ENCODE measurements at regions not wholly inside any gene's neighbourhood (a gene's known extent, or its start where the extent isn't known, plus 50 kb on each side); places are given as distances from the start of the nearest gene placed in this dataset.

DNA sequence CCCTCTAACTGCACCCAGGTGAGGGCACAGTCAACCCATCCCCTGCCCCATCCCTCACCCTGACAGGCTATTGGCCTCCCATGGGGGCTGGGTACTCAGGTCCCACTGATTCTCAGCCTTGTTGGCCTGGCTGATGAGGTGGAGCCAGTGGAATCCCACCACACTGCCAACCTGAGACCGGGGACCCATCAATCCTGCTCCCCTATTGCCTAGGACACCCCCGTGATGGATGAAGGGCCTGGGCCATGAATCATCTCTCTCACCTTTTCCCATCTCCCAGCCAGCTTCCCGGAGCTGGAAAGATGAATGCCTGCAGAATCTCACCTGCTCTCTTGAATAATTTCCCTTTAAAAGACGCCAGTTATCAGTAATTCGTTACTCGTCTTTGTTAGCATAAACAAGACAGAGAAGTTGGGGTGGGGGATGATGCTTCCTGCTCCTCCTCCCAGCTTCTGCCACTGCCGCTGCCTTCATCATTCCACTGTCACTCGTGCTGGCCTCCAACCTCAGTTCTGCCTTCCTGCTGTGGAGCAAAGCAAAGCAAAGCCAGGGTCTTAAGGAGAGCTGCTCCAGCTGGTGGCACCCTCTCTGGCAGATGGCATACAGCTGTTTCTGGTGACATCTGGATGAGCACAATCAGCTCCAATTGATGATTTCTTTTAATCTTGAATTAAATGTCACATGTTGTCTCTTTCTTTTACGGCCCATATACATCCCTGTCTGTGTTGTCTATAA, 204.0 kb upstream of the NECTIN1 start:
- intact Hi-C loops (cut with micrococcal nuclease; ENCODE audit: unreplicated experiment) (no loop called here), in situ Hi-C loops (cut with MboI) (no loop called here)
- no peak overlapping the region for H3K4me3 ChIP-seq
- ChIA-PET SMC1A (ENCODE audit: uncharacterized antibody, unreplicated experiment) (no interaction called here), RAD21 (ENCODE audit: unreplicated experiment) (no interaction called here), CTCF (no interaction called here), POLR2A (no interaction called here)
- DNase-seq (ENCODE audit: low read depth, low spot score) (no peak), FAIRE-seq (no peak), ATAC-seq (no peak)
- H3K36me3 ChIP-seq (ENCODE audit: control insufficient read depth in 2 of 2, insufficient read depth in 2 of 2, low read length in 1 of 2): no peaks in the 10 kb centered on the region
- no peak overlapping the region for H2AFZ ChIP-seq (ENCODE audit: control insufficient read depth, low read depth, low read length)
- H3K4me2 ChIP-seq (ENCODE audit: control insufficient read depth, insufficient read depth): no peak overlapping the region
- no peaks in the 10 kb centered on the region for H3K79me2 ChIP-seq (ENCODE audit: control insufficient read depth, insufficient read depth, low read length)
- H3K9me3 ChIP-seq (replicated peaks; ENCODE audit: control insufficient read depth, insufficient read depth, low read length): no peaks in the 10 kb centered on the region
- H3K27me3 ChIP-seq (replicated peaks in 1 of 2; ENCODE audit: control insufficient read depth in 2 of 2, insufficient read depth in 2 of 2, low read length in 1 of 2): peaks cover 1 to 6% of the 10 kb centered on the region in 2 experiments
- no peak overlapping the region for H3K27ac ChIP-seq (ENCODE audit: control insufficient read depth, insufficient read depth)
- 11% methylated on average over 9 of the region's 9 CpGs for WGBS (ENCODE audit: insufficient coverage, insufficient replicate concordance, low lambda C conversion rate, missing lambda C conversion rate)
- no peak overlapping the region for H3K9ac ChIP-seq (ENCODE audit: control insufficient read depth, insufficient read depth, low read length)
- no peaks in the 10 kb centered on the region for H3K4me1 ChIP-seq (ENCODE audit: control insufficient read depth, insufficient read depth, low read length)
- H4K20me1 ChIP-seq (ENCODE audit: control insufficient read depth, insufficient read depth): no peaks in the 10 kb centered on the region
- no peak for TF ChIP-seq EED (IDR thresholded peaks at IDR 0.05; ENCODE audit: low read depth)
- TF ChIP-seq TCF12 (IDR thresholded peaks at IDR 0.05; ENCODE audit: low read depth, low read length): no peak
- TF ChIP-seq KLF5 (IDR thresholded peaks at IDR 0.05; ENCODE audit: partially characterized antibody): no peak
- TF ChIP-seq ESRRA (IDR thresholded peaks at IDR 0.05; ENCODE audit: low read length): no peak
- no peak for TF ChIP-seq STAT1 (conservative IDR thresholded peaks at IDR 0.05)
- no peak for TF ChIP-seq RUNX3 (IDR thresholded peaks at IDR 0.05; ENCODE audit: low read length)
- TF ChIP-seq SREBF1 (IDR thresholded peaks at IDR 0.05; ENCODE audit: low read length): no peak
- TF ChIP-seq TAF1 (IDR thresholded peaks at IDR 0.05; ENCODE audit: borderline replicate concordance, low read depth, low read length): no peak
- TF ChIP-seq, protein P1, sequence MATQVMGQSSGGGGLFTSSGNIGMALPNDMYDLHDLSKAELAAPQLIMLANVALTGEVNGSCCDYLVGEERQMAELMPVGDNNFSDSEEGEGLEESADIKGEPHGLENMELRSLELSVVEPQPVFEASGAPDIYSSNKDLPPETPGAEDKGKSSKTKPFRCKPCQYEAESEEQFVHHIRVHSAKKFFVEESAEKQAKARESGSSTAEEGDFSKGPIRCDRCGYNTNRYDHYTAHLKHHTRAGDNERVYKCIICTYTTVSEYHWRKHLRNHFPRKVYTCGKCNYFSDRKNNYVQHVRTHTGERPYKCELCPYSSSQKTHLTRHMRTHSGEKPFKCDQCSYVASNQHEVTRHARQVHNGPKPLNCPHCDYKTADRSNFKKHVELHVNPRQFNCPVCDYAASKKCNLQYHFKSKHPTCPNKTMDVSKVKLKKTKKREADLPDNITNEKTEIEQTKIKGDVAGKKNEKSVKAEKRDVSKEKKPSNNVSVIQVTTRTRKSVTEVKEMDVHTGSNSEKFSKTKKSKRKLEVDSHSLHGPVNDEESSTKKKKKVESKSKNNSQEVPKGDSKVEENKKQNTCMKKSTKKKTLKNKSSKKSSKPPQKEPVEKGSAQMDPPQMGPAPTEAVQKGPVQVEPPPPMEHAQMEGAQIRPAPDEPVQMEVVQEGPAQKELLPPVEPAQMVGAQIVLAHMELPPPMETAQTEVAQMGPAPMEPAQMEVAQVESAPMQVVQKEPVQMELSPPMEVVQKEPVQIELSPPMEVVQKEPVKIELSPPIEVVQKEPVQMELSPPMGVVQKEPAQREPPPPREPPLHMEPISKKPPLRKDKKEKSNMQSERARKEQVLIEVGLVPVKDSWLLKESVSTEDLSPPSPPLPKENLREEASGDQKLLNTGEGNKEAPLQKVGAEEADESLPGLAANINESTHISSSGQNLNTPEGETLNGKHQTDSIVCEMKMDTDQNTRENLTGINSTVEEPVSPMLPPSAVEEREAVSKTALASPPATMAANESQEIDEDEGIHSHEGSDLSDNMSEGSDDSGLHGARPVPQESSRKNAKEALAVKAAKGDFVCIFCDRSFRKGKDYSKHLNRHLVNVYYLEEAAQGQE (IDR thresholded peaks at IDR 0.05; ENCODE audit: low read depth, low read length): no peak
- no peak for TF ChIP-seq CHD4 (IDR thresholded peaks at IDR 0.05)
- no peak for TF ChIP-seq ZNF384 (IDR thresholded peaks at IDR 0.05; ENCODE audit: borderline replicate concordance, low read depth, low read length)
- TF ChIP-seq LARP7 (IDR thresholded peaks at IDR 0.05): no peak
- TF ChIP-seq, protein P2, sequence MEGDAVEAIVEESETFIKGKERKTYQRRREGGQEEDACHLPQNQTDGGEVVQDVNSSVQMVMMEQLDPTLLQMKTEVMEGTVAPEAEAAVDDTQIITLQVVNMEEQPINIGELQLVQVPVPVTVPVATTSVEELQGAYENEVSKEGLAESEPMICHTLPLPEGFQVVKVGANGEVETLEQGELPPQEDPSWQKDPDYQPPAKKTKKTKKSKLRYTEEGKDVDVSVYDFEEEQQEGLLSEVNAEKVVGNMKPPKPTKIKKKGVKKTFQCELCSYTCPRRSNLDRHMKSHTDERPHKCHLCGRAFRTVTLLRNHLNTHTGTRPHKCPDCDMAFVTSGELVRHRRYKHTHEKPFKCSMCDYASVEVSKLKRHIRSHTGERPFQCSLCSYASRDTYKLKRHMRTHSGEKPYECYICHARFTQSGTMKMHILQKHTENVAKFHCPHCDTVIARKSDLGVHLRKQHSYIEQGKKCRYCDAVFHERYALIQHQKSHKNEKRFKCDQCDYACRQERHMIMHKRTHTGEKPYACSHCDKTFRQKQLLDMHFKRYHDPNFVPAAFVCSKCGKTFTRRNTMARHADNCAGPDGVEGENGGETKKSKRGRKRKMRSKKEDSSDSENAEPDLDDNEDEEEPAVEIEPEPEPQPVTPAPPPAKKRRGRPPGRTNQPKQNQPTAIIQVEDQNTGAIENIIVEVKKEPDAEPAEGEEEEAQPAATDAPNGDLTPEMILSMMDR (IDR thresholded peaks at IDR 0.05 in 2 of 3, conservative IDR thresholded peaks at IDR 0.05 in 1 of 3; ENCODE audit: control insufficient read depth in 2 of 3, extremely low read depth in 1 of 3, insufficient read depth in 1 of 3, low read depth in 3 of 3, low read length in 3 of 3): no peak
- BruUV-seq (replicated peaks): no TSS peak
